Mammary epithelial cell (primary cell): ENCODE measurements at regions not wholly inside any gene's neighbourhood (a gene's known extent, or its start where the extent isn't known, plus 50 kb on each side); places are given as distances from the start of the nearest gene placed in this dataset.

Experiments used
- CTCF ChIP-seq, 2 donors: IDR thresholded peaks in 1 of 2; conservative IDR thresholded peaks in 1 of 2; 2 replicates each; pipeline ENCODE4 v1.5.1; 2011 to 2012; ENCODE audit warnings: inconsistent platforms in 2 of 2, low read length in 2 of 2, mild to moderate bottlenecking in 2 of 2, control low read depth in 1 of 2, low read depth in 1 of 2; ENCODE audit not compliant: insufficient read depth in 1 of 2; ENCODE audit errors: extremely low read depth in 1 of 2
- EZH2 ChIP-seq: IDR thresholded peaks from 2 replicates; pipeline ENCODE4 v1.6.1; 2012; ENCODE audit warnings: low read length, inconsistent platforms, borderline replicate concordance

DNA sequence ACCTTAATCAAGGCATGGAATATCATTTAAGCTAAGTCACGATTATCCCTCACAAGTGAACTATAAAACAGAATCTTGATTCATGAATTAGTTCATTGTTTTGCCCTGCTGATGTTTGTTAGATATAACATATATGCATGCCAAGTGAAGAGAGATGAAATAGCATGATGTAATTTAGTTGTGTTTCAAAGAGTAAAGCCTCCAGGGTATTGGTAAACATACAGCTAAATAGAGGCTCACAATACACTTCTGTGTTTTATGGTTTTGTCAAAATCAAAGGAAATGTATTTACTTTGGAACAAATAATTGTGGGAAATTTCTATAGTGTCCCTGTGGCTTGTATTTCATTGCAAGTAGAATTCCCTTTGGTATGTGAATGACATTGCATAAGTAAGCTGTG, 69.0 kb upstream of the LEF1 start:
- TF ChIP-seq CTCF (conservative IDR thresholded peaks at IDR 0.05 in 1 of 2, IDR thresholded peaks at IDR 0.05 in 1 of 2; ENCODE audit: extremely low read depth in 1 of 2, insufficient read depth in 1 of 2, low read depth in 1 of 2, low read length in 2 of 2) (no peak), EZH2 (no peak)
